Ascending aorta (tissue), 2 donors: ENCODE measurements at regions not wholly inside any gene's neighbourhood (a gene's known extent, or its start where the extent isn't known, plus 50 kb on each side); places are given as distances from the start of the nearest gene placed in this dataset.
A peak's percentile ranks its signal among the peaks of the same experiment; 100 is the strongest.

ENCODE experiments used
- DNase-seq, 2 donors: peaks; one replicate each; pipeline ENCODE4 v3.0.0-alpha.2; 2019; ENCODE audit warnings: low spot score in 2 of 2
- H3K27ac ChIP-seq, 2 donors: fragments of 200-600 bp; sonication (generic); one replicate each; pipeline ENCODE4 v1.5.1; 2016 to 2017; ENCODE audit warnings: mild to moderate bottlenecking in 1 of 2
- H3K27me3 ChIP-seq: fragments of 200-600 bp; sonication (generic); one replicate; pipeline ENCODE4 v1.5.1; 2017
- H3K36me3 ChIP-seq, 2 donors: fragments of 200-600 bp; sonication (generic); one replicate each; pipeline ENCODE4 v1.5.1; 2016
- H3K4me1 ChIP-seq, 2 donors: fragments of 200-600 bp; sonication (generic); one replicate each; pipeline ENCODE4 v1.5.1; 2016 to 2017; ENCODE audit warnings: mild to moderate bottlenecking in 1 of 2
- H3K4me3 ChIP-seq, 2 donors: fragments of 200-600 bp; sonication (generic); one replicate each; pipeline ENCODE4 v1.5.1; 2016 to 2017; ENCODE audit warnings: mild to moderate bottlenecking in 1 of 2
- H3K9me3 ChIP-seq, 2 donors: fragments of 200-600 bp; sonication (generic); one replicate each; pipeline ENCODE4 v1.5.1; 2016
- intact Hi-C: fragments of 100-400 bp; cut with DNase I; formaldehyde crosslinking; loops from one replicate; pipeline ENCODE4 v1.15.1; 2023
- TF ChIP-seq, protein P1 (sequence below), 3 experiments: fragments of 200-600 bp in 2 of 3; fragments of 450-650 bp in 1 of 3; sonication (generic) in 2 of 3; IDR thresholded peaks; one replicate each; pipeline ENCODE4 v1.5.1; 2016 to 2019; ENCODE audit warnings: antibody characterized with exemption in 3 of 3, mild to moderate bottlenecking in 1 of 3, moderate library complexity in 1 of 3

DNA sequence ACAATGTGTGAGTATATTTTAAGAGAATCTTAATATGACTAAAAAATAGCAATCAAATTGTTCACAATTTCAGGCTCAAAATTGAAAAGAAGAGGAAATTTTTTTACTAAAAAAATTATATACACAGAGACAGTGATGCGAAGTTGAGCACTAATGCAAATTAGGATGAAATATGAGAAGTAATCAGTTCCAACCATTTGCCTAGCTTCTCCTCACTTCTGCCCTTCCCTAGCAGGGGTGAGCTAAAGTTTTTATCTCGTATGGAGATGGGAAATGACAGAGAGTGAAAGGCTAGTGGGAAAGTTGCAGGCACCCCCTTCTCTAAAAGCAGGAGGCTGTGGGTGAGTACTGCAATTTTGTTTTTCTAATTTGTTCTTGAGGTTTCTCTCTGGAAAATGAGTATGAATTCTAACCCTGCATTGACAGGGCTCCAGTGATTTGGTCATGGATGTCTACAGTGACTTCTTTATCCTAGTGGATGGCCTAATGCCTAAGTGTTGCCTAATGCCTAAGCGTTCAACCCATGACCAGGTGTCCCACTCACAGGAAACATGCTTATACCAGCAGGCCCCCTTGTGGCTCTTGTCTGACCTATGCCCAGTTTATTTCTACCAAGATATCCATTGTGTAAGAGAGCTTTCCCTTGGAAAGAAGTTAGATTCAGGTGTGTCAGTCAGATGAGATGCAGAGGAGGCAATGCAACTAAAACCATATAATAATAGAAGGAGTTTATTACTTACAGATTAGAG lies 78.0 kb upstream of the HNMT start:
- Histone ChIP-seq H3K36me3 (no peaks in the 10 kb centered on the region), H3K4me1 (no peaks in the 10 kb centered on the region), H3K27ac (no peak overlapping the region), H3K9me3 (no peaks in the 10 kb centered on the region), H3K4me3 (no peak overlapping the region), H3K27me3 (no peaks in the 10 kb centered on the region)
- DNase-seq: no peak
- intact Hi-C loops: no loop called here
- TF ChIP-seq, protein P1, sequence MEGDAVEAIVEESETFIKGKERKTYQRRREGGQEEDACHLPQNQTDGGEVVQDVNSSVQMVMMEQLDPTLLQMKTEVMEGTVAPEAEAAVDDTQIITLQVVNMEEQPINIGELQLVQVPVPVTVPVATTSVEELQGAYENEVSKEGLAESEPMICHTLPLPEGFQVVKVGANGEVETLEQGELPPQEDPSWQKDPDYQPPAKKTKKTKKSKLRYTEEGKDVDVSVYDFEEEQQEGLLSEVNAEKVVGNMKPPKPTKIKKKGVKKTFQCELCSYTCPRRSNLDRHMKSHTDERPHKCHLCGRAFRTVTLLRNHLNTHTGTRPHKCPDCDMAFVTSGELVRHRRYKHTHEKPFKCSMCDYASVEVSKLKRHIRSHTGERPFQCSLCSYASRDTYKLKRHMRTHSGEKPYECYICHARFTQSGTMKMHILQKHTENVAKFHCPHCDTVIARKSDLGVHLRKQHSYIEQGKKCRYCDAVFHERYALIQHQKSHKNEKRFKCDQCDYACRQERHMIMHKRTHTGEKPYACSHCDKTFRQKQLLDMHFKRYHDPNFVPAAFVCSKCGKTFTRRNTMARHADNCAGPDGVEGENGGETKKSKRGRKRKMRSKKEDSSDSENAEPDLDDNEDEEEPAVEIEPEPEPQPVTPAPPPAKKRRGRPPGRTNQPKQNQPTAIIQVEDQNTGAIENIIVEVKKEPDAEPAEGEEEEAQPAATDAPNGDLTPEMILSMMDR (IDR thresholded peaks at IDR 0.05): no peak

DNA sequence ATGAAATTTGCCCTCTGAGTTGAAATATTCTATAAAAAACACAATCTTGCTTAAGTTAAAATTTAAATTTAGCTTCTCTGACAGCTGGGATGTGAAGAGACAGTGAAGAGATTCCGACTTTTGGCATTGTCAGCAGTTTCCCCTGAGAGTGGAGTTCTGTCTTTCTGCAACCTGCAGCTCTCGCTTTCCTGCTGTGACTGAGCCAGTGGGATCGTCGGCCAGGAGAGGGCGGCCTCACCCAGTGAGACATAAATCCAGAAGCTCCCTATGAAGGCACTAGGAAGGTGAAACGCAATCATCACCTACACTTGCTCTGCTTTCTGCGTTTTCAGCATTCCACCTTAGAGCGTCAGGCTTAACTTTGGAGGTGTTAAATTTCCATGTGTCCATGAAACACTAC lies 75.4 kb upstream of the HNMT start:
- TF ChIP-seq, protein P1 (IDR thresholded peaks at IDR 0.05): peak in 1 of 3 experiments; percentile 16
- Histone ChIP-seq H3K27me3 (no peaks in the 10 kb centered on the region), H3K4me3 (no peak overlapping the region), H3K36me3 (no peaks in the 10 kb centered on the region), H3K27ac (no peak overlapping the region), H3K4me1 (no peaks in the 10 kb centered on the region), H3K9me3 (no peaks in the 10 kb centered on the region)
- intact Hi-C loops: no loop called here
- no peak for DNase-seq

DNA sequence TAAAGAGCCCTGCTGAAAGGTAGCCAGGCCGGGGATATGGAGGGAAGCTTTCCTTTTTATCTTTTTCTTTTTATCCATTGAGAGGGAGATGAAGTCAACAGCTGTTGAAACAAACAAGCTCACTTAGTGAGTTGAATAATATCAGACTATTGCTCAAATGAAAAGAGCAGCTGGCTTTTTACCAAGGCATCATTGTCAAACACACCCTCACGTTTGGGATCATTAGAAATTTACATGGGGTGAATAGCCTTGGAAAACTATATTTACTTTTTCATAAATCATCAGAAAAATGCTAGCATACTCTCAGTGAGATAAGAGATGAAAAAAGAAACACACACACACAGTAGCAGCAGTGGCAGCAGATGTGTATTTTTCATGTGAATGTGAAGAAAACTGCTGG lies 71.5 kb upstream of the HNMT start:
- Histone ChIP-seq H3K4me1 (no peaks in the 10 kb centered on the region), H3K27me3 (no peaks in the 10 kb centered on the region), H3K4me3 (no peak overlapping the region), H3K9me3 (no peaks in the 10 kb centered on the region), H3K36me3 (no peaks in the 10 kb centered on the region), H3K27ac (no peak overlapping the region)
- intact Hi-C loops: no loop called here
- TF ChIP-seq, protein P1 (IDR thresholded peaks at IDR 0.05): no peak
- no peak for DNase-seq

DNA sequence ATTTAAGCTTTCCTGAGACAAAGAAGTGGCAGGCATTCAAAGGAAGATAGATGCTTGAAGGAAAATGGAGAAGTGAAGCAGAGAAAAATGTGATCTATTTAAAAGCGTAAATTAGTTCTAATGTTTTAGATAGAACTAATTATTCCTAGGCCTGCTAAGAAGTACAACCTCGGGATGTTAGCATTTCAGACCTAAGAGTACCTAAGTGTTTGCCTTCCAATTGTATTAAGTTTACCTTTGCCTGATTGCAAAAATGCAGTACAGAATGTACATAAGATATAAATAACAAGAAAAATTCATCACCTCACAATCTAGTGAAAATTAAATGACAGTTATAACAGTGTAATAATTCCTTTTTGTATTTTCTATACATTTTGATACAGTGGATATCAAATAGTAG lies 71.1 kb upstream of the HNMT start:
- intact Hi-C loops: no loop called here
- Histone ChIP-seq H3K36me3 (no peaks in the 10 kb centered on the region), H3K27ac (no peak overlapping the region), H3K9me3 (no peaks in the 10 kb centered on the region), H3K27me3 (no peaks in the 10 kb centered on the region), H3K4me1 (no peaks in the 10 kb centered on the region), H3K4me3 (no peak overlapping the region)
- TF ChIP-seq, protein P1 (IDR thresholded peaks at IDR 0.05): no peak
- DNase-seq: no peak

DNA sequence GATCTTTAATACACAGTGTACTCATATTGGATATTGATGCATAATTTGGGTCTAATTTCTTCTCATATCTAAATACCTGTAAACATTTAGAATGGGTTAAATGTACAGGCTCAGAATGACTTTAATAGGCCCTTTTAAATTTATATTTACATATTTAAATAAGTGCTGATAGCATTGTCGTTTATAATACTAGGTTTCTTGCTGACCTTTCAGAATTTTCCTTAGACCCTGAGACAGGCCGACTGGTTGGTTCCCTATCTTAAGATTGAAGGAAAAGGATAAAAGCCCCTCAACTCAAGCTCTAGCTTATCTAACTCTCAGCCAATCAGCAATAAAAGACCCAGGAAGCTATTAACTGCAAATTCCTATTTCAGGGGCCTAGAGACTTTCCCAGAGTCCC lies 67.8 kb upstream of the HNMT start:
- H3K27me3 ChIP-seq: no peaks in the 10 kb centered on the region
- H3K27ac ChIP-seq: no peak overlapping the region
- H3K9me3 ChIP-seq: no peaks in the 10 kb centered on the region
- no peaks in the 10 kb centered on the region for H3K4me1 ChIP-seq
- intact Hi-C loops: no loop called here
- no peaks in the 10 kb centered on the region for H3K36me3 ChIP-seq
- DNase-seq: no peak
- no peak overlapping the region for H3K4me3 ChIP-seq
- TF ChIP-seq, protein P1 (IDR thresholded peaks at IDR 0.05): no peak

DNA sequence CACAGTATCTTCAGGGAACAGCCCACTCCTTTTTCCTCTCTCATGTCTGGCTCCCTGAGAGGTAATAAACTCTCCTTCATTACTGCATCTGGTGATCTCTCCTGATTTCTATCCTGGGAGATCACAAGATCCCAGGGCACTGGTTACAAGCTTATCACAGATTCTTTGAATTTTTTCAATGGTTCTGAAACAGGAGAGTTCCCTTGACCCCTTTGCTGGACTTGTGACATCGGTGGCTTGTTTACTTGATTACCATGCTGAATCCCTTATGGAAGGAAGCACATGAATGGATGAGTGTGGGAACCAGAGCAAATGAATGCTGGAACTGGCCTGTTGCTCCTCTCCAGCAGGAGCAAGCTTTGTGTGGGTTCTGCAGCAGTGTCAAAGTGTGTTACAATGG lies 67.2 kb upstream of the HNMT start:
- no peaks in the 10 kb centered on the region for H3K36me3 ChIP-seq
- H3K4me3 ChIP-seq: no peak overlapping the region
- intact Hi-C loops: no loop called here
- no peaks in the 10 kb centered on the region for H3K4me1 ChIP-seq
- H3K9me3 ChIP-seq: no peaks in the 10 kb centered on the region
- DNase-seq: no peak
- H3K27me3 ChIP-seq: no peaks in the 10 kb centered on the region
- no peak overlapping the region for H3K27ac ChIP-seq
- TF ChIP-seq, protein P1 (IDR thresholded peaks at IDR 0.05): no peak
